Astrocyte (in vitro differentiated cells and primary cell): ENCODE measurements at regions not wholly inside any gene's neighbourhood (a gene's known extent, or its start where the extent isn't known, plus 50 kb on each side); places are given as distances from the start of the nearest gene placed in this dataset.

ENCODE experiments used
- DNase-seq: peaks from one replicate; pipeline ENCODE4 v3.0.0-alpha.2; 2010; ENCODE audit warnings: low read depth
- FAIRE-seq: peaks from 2 replicates; lab custom pipeline; 2011; peaks lifted over from hg19 to GRCh38; lab: Jason Lieb, UNC
- H2AFZ ChIP-seq: 2 replicates; pipeline ENCODE4 v1.6.0; 2012; ENCODE audit warnings: low read depth, low read length, inconsistent platforms
- H3K27ac ChIP-seq: 2 replicates; pipeline ENCODE4 v1.5.1; 2011; ENCODE audit warnings: low read depth, low read length, inconsistent platforms
- H3K27me3 ChIP-seq: 2 replicates; pipeline ENCODE4 v1.6.0; 2011; ENCODE audit warnings: low read length, inconsistent platforms; ENCODE audit not compliant: insufficient read depth
- H3K36me3 ChIP-seq: 2 replicates; pipeline ENCODE4 v1.5.1; 2011; ENCODE audit warnings: low read length, inconsistent platforms; ENCODE audit not compliant: insufficient read depth
- H3K4me1 ChIP-seq: 2 replicates; pipeline ENCODE4 v1.5.1; 2011; ENCODE audit warnings: low read length, inconsistent platforms; ENCODE audit not compliant: insufficient read depth
- H3K4me2 ChIP-seq: 2 replicates; pipeline ENCODE4 v1.6.0; 2012; ENCODE audit warnings: low read length, inconsistent platforms
- H3K4me3 ChIP-seq: 2 replicates; pipeline ENCODE4 v1.5.1; 2011; ENCODE audit warnings: low read depth, mild to moderate bottlenecking, low read length, inconsistent platforms; ENCODE audit not compliant: insufficient read depth
- H3K79me2 ChIP-seq: 2 replicates; pipeline ENCODE4 v1.6.0; 2012; ENCODE audit warnings: mild to moderate bottlenecking, low read length, inconsistent platforms; ENCODE audit not compliant: insufficient read depth
- H3K9ac ChIP-seq: 2 replicates; pipeline ENCODE4 v1.6.0; 2012; ENCODE audit warnings: mild to moderate bottlenecking, low read length, inconsistent platforms
- H3K9me3 ChIP-seq: 2 replicates; pipeline ENCODE4 v1.5.1; 2012; ENCODE audit warnings: low read depth, mild to moderate bottlenecking, low read length, inconsistent platforms; ENCODE audit not compliant: insufficient read depth
- H4K20me1 ChIP-seq: 2 replicates; pipeline ENCODE4 v1.6.0; 2012; ENCODE audit warnings: low read length, inconsistent platforms; ENCODE audit not compliant: insufficient read depth
- H3K27ac Mint-ChIP-seq: one replicate; pipeline ENCODE4 v1.8.0; 2021; ENCODE audit warnings: mild to moderate bottlenecking, mixed read lengths; ENCODE audit not compliant: unreplicated experiment
- H3K27me3 Mint-ChIP-seq: one replicate; pipeline ENCODE4 v1.8.0; 2021; ENCODE audit warnings: low read depth, mixed read lengths; ENCODE audit not compliant: unreplicated experiment
- H3K36me3 Mint-ChIP-seq: one replicate; pipeline ENCODE4 v1.8.0; 2021; ENCODE audit warnings: low read depth, mixed read lengths; ENCODE audit not compliant: unreplicated experiment
- H3K4me1 Mint-ChIP-seq: one replicate; pipeline ENCODE4 v1.8.0; 2021; ENCODE audit warnings: low read depth, mixed read lengths; ENCODE audit not compliant: unreplicated experiment
- H3K4me3 Mint-ChIP-seq: one replicate; pipeline ENCODE4 v1.8.0; 2021; ENCODE audit warnings: mild to moderate bottlenecking, moderate library complexity, mixed read lengths; ENCODE audit not compliant: unreplicated experiment
- H3K9me3 Mint-ChIP-seq: one replicate; pipeline ENCODE4 v1.8.0; 2021; ENCODE audit warnings: mild to moderate bottlenecking, mixed read lengths; ENCODE audit not compliant: unreplicated experiment
- EZH2 ChIP-seq: IDR thresholded peaks from 2 replicates; pipeline ENCODE4 v1.6.1; 2012; ENCODE audit warnings: mild to moderate bottlenecking, low read length, inconsistent platforms; ENCODE audit not compliant: insufficient read depth
- TF ChIP-seq, protein P1 (sequence below): IDR thresholded peaks from 2 replicates; pipeline ENCODE4 v1.5.1; 2011; ENCODE audit warnings: low read depth, mild to moderate bottlenecking, inconsistent platforms, low read length, moderate library complexity; ENCODE audit not compliant: insufficient read depth

DNA sequence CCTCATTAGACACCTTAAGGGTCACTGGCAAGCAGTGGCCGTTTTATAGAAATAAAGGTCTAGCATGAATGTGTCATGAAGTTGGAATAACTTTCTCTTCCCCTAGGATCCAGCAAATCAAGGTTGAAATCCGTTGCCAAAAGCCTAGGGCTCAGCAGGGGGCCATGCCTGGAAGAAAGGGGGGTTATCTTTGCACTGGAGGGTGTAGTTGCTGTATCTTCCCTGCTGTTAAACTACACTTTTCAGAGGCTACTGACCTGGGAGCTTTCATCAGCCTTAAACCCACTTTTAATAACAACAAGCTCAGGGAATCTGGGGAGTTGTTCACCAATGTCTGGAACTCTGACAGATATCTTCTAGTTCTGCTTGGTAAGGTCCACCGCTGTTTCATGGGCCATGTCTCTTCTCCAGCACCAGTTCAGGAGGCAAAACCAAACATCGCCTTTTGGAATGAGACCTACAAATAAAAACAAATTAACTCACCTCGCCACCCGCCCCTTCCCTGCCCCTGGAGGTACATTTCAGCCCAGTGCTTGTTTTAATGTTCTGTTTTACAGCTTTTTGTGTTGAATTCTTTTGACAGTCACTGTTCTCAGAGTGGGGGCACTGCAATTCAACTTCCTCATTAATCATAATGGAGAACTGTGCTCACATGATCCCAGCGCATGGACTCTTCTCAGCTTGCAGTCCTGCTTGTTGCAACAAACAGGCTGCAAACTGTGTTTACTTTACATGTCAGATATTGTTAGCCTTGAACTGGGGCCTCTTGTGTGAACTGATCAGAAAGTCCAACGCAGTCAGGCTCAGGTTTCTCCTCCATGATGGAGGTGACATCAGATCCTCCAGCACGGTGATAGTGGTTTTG, 508.7 kb downstream of the KCNJ2 start:
- Histone ChIP-seq H3K4me1 (no peaks in the 10 kb centered on the region), H3K4me2 (no peak overlapping the region), H3K27me3 (no peaks in the 10 kb centered on the region), H3K36me3 (no peaks in the 10 kb centered on the region), H3K9me3 (no peaks in the 10 kb centered on the region), H3K27ac (no peak overlapping the region), H3K79me2 (no peaks in the 10 kb centered on the region), H2AFZ (no peak overlapping the region), H3K4me3 (no peak overlapping the region), H3K9ac (no peak overlapping the region), H4K20me1 (no peaks in the 10 kb centered on the region)
- Mint-ChIP-seq H3K4me3 (no peak overlapping the region), H3K27me3 (no peaks in the 10 kb centered on the region), H3K4me1 (no peaks in the 10 kb centered on the region), H3K36me3 (no peaks in the 10 kb centered on the region), H3K27ac (no peak overlapping the region), H3K9me3 (no peaks in the 10 kb centered on the region)
- FAIRE-seq = no peak
- TF ChIP-seq, protein P1, sequence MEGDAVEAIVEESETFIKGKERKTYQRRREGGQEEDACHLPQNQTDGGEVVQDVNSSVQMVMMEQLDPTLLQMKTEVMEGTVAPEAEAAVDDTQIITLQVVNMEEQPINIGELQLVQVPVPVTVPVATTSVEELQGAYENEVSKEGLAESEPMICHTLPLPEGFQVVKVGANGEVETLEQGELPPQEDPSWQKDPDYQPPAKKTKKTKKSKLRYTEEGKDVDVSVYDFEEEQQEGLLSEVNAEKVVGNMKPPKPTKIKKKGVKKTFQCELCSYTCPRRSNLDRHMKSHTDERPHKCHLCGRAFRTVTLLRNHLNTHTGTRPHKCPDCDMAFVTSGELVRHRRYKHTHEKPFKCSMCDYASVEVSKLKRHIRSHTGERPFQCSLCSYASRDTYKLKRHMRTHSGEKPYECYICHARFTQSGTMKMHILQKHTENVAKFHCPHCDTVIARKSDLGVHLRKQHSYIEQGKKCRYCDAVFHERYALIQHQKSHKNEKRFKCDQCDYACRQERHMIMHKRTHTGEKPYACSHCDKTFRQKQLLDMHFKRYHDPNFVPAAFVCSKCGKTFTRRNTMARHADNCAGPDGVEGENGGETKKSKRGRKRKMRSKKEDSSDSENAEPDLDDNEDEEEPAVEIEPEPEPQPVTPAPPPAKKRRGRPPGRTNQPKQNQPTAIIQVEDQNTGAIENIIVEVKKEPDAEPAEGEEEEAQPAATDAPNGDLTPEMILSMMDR = no peak
- TF ChIP-seq EZH2 = no peak
- DNase-seq = no peak

DNA sequence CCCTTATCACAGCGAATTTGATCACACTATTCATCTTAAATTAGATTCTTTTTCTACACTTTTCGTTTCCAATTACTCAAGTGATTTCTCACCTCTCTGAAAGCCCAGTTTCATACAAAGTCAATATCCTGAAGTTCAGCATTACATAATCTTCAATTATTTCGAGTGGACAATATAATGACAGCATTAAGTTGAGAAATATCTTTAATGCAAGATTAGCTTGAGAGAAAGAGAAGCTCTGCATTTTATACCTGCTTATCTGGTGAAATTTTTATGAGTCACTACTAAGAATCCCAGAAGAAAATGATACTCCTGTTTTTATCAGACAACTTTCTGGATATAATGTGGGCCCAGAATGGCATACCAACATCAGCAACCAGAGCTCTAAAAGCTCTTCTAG, 509.6 kb downstream of the KCNJ2 start:
- Mint-ChIP-seq H3K9me3 (no peaks in the 10 kb centered on the region), H3K4me1 (no peaks in the 10 kb centered on the region), H3K36me3 (no peaks in the 10 kb centered on the region), H3K27ac (no peak overlapping the region), H3K27me3 (no peaks in the 10 kb centered on the region), H3K4me3 (no peak overlapping the region)
- DNase-seq (no peak), FAIRE-seq (no peak)
- TF ChIP-seq, protein P1 = no peak
- TF ChIP-seq EZH2 = no peak
- Histone ChIP-seq H3K27me3 (no peaks in the 10 kb centered on the region), H3K36me3 (no peaks in the 10 kb centered on the region), H3K4me3 (no peak overlapping the region), H3K9me3 (no peaks in the 10 kb centered on the region), H2AFZ (no peak overlapping the region), H3K4me2 (no peak overlapping the region), H3K9ac (no peak overlapping the region), H3K4me1 (no peaks in the 10 kb centered on the region), H3K79me2 (no peaks in the 10 kb centered on the region), H4K20me1 (no peaks in the 10 kb centered on the region), H3K27ac (no peak overlapping the region)

DNA sequence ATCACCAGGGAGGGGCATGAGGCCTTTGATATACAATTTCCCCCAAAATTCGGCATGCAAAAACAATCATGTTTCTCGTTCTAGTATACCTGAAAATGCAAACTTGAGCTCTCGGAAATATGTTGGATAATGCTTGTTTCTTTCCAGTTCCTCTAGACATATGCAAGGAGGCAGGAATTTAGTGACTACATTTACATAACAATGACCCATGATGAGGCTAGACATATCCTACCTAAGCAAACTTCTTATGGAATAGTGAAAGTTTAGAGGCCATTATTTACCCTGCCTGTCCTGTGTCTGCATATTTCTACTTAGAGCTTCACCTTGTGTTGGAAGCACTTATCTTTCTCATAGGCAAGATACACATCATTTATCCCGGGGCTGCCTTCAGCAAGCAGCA, 514.6 kb downstream of the KCNJ2 start:
- Mint-ChIP-seq H3K27ac (no peak overlapping the region), H3K9me3 (no peaks in the 10 kb centered on the region), H3K4me3 (no peak overlapping the region), H3K27me3 (no peaks in the 10 kb centered on the region), H3K36me3 (no peaks in the 10 kb centered on the region), H3K4me1 (no peaks in the 10 kb centered on the region)
- no peaks in the 10 kb centered on the region for H4K20me1 ChIP-seq
- FAIRE-seq = no peak
- H3K4me2 ChIP-seq = no peak overlapping the region
- no peaks in the 10 kb centered on the region for H3K4me1 ChIP-seq
- DNase-seq = no peak
- H3K79me2 ChIP-seq = no peaks in the 10 kb centered on the region
- no peak overlapping the region for H3K27ac ChIP-seq
- no peak overlapping the region for H3K9ac ChIP-seq
- no peaks in the 10 kb centered on the region for H3K27me3 ChIP-seq
- H2AFZ ChIP-seq = no peak overlapping the region
- H3K36me3 ChIP-seq = no peaks in the 10 kb centered on the region
- no peaks in the 10 kb centered on the region for H3K9me3 ChIP-seq
- TF ChIP-seq, protein P1 = no peak
- TF ChIP-seq EZH2 = no peak
- no peak overlapping the region for H3K4me3 ChIP-seq
